ENCODE measurements at regions not wholly inside any gene's neighbourhood (a gene's known extent, or its start where the extent isn't known, plus 50 kb on each side); places are given as distances from the start of the nearest gene placed in this dataset.

DNA sequence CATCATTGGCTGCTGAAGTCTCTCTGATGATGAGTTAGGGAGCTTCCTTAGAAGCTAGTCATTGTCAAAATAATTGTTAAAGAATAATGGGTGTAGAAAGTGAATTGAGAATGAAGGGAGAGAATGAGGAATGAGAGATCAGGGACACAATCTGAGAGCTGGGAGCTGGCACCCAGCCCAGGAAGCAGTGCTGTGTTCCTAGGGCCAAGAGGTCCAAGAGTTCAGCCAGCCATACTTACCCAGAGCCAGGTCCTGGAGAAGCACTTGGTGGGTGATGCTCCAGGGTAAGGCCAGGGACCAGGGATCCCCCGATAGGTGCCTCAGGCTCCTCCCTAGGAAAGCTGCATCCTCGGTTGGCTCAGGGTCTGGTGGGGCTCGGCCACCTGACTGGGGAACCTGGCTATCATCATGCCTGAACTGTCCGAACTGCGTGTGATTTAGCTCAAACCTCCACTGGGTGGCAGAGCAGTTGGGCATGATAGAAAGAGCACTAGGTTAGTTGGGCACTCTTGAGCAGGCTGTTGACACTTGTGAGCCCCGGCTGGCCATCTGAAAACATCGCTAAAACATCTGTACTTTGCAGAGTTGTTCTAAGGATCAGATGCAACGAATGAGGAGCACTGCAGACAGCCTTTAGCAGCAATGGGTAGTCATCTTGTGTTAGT, 123.9 kb upstream of the NCAM1 start:
- DNase-seq: no peak
- peaks cover 0 to 5% (median 0%) of the 10 kb centered on the region in 7 donors for H3K9me3 Mint-ChIP-seq
- intact Hi-C loops (cut with micrococcal nuclease): no loop called here
- Histone ChIP-seq H2AFZ (ENCODE audit: insufficient read depth, low read depth, low read length, poor library complexity, severe bottlenecking) (no peak overlapping the region), H3K4me1 (ENCODE audit: control insufficient read depth in 1 of 2, insufficient read depth in 2 of 2, low read length in 2 of 2) (no peaks in the 10 kb centered on the region), H3K4me2 (replicated peaks; ENCODE audit: extremely low read depth, low read length, poor library complexity, severe bottlenecking) (no peak overlapping the region), H3K27ac (ENCODE audit: low read depth in 1 of 2, low read length in 2 of 2) (no peak overlapping the region), H3K4me3 (replicated peaks in 1 of 3; ENCODE audit: low read depth in 2 of 3, low read length in 3 of 3) (no peak overlapping the region), H3K9me3 (replicated peaks in 1 of 2; ENCODE audit: control insufficient read depth in 1 of 2, insufficient read depth in 1 of 2, low read length in 2 of 2) (no peaks in the 10 kb centered on the region), H4K20me1 (ENCODE audit: insufficient read depth, low read length) (no peaks in the 10 kb centered on the region), H3K36me3 (replicated peaks in 1 of 2; ENCODE audit: control insufficient read depth in 1 of 2, insufficient read depth in 2 of 2, low read length in 2 of 2) (no peaks in the 10 kb centered on the region), H3K79me2 (ENCODE audit: insufficient read depth, low read length) (no peaks in the 10 kb centered on the region), H3K27me3 (ENCODE audit: control insufficient read depth in 2 of 2, insufficient read depth in 2 of 2, low read length in 2 of 2) (no peaks in the 10 kb centered on the region), H3K9ac (ENCODE audit: insufficient read depth, low read length, poor library complexity, severe bottlenecking) (no peak overlapping the region)
- H3K27me3 Mint-ChIP-seq (ENCODE audit: low read depth in 3 of 3): peaks cover 2 to 9% (median 2%) of the 10 kb centered on the region in 3 donors
- TF ChIP-seq, protein P1, sequence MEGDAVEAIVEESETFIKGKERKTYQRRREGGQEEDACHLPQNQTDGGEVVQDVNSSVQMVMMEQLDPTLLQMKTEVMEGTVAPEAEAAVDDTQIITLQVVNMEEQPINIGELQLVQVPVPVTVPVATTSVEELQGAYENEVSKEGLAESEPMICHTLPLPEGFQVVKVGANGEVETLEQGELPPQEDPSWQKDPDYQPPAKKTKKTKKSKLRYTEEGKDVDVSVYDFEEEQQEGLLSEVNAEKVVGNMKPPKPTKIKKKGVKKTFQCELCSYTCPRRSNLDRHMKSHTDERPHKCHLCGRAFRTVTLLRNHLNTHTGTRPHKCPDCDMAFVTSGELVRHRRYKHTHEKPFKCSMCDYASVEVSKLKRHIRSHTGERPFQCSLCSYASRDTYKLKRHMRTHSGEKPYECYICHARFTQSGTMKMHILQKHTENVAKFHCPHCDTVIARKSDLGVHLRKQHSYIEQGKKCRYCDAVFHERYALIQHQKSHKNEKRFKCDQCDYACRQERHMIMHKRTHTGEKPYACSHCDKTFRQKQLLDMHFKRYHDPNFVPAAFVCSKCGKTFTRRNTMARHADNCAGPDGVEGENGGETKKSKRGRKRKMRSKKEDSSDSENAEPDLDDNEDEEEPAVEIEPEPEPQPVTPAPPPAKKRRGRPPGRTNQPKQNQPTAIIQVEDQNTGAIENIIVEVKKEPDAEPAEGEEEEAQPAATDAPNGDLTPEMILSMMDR (IDR thresholded peaks at IDR 0.05): no peak
- H3K4me3 Mint-ChIP-seq: no peak overlapping the region
- H3K27ac Mint-ChIP-seq: no peak overlapping the region
- H3K36me3 Mint-ChIP-seq: no peaks in the 10 kb centered on the region
- 85% methylated on average over 7 of the region's 8 CpGs for WGBS (ENCODE audit: insufficient coverage)
- H3K4me1 Mint-ChIP-seq: no peaks in the 10 kb centered on the region

DNA sequence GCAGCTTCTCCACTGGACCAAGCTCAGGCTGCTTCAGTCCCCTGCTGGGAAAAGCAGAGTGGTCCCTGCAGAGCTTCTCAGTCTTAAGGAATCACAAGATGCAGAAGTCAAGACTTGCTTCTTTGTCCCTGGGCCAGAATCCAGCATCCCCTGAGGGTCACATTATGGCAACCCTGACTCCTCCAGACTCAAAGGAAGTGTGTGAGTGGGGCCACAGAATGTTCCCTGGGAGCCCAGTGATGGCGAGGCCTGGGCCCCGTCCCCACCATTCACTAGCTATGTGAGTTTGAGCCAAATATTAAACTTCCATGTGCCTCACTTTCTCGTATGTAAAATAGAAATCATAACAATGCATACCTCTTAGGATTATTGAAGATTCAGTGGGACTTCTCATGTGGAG, 122.2 kb upstream of the NCAM1 start:
- no CpG with 5 or more reads among the region's 3 CpGs for WGBS (ENCODE audit: insufficient coverage)
- Histone ChIP-seq H3K9me3 (replicated peaks in 1 of 2; ENCODE audit: control insufficient read depth in 1 of 2, insufficient read depth in 1 of 2, low read length in 2 of 2) (no peaks in the 10 kb centered on the region), H3K36me3 (replicated peaks in 1 of 2; ENCODE audit: control insufficient read depth in 1 of 2, insufficient read depth in 2 of 2, low read length in 2 of 2) (no peaks in the 10 kb centered on the region), H4K20me1 (ENCODE audit: insufficient read depth, low read length) (no peaks in the 10 kb centered on the region), H3K9ac (ENCODE audit: insufficient read depth, low read length, poor library complexity, severe bottlenecking) (no peak overlapping the region), H3K4me3 (replicated peaks in 1 of 3; ENCODE audit: low read depth in 2 of 3, low read length in 3 of 3) (no peak overlapping the region), H3K4me1 (ENCODE audit: control insufficient read depth in 1 of 2, insufficient read depth in 2 of 2, low read length in 2 of 2) (no peaks in the 10 kb centered on the region), H3K79me2 (ENCODE audit: insufficient read depth, low read length) (no peaks in the 10 kb centered on the region), H3K27ac (ENCODE audit: low read depth in 1 of 2, low read length in 2 of 2) (no peak overlapping the region), H3K4me2 (replicated peaks; ENCODE audit: extremely low read depth, low read length, poor library complexity, severe bottlenecking) (no peak overlapping the region), H2AFZ (ENCODE audit: insufficient read depth, low read depth, low read length, poor library complexity, severe bottlenecking) (no peak overlapping the region), H3K27me3 (ENCODE audit: control insufficient read depth in 2 of 2, insufficient read depth in 2 of 2, low read length in 2 of 2) (no peaks in the 10 kb centered on the region)
- no peak for DNase-seq
- TF ChIP-seq, protein P1 (IDR thresholded peaks at IDR 0.05): no peak
- intact Hi-C loops (cut with micrococcal nuclease): no loop called here
- H3K27me3 Mint-ChIP-seq (ENCODE audit: low read depth in 3 of 3): peaks cover 0 to 7% (median 0%) of the 10 kb centered on the region in 3 donors
- no peak overlapping the region for H3K27ac Mint-ChIP-seq
- no peaks in the 10 kb centered on the region for H3K36me3 Mint-ChIP-seq
- H3K4me3 Mint-ChIP-seq: no peak overlapping the region
- no peaks in the 10 kb centered on the region for H3K4me1 Mint-ChIP-seq
- peaks cover 0 to 3% (median 0%) of the 10 kb centered on the region in 7 donors for H3K9me3 Mint-ChIP-seq
